NB4 (cell line): ENCODE measurements at regions not wholly inside any gene's neighbourhood (a gene's known extent, or its start where the extent isn't known, plus 50 kb on each side); places are given as distances from the start of the nearest gene placed in this dataset.

Experiments used
- CTCF ChIP-seq: IDR thresholded peaks from one replicate; pipeline ENCODE4 v1.5.1; 2012; ENCODE audit warnings: low read depth, low read length
- MAX ChIP-seq: IDR thresholded peaks from 2 replicates; pipeline ENCODE4 v1.6.1; 2011; ENCODE audit warnings: low read depth, low read length
- MYC ChIP-seq: IDR thresholded peaks from 2 replicates; pipeline ENCODE4 v1.6.1; 2011; ENCODE audit warnings: low read depth, low read length
- POLR2A ChIP-seq: IDR thresholded peaks from 2 replicates; pipeline ENCODE4 v1.6.1; 2011; ENCODE audit warnings: mild to moderate bottlenecking; ENCODE audit not compliant: insufficient read length; ENCODE audit errors: extremely low read depth

- TF ChIP-seq CTCF: no peak
- TF ChIP-seq MAX: no peak
- TF ChIP-seq POLR2A: no peak
- TF ChIP-seq MYC: no peak
Measured at GRCh38 chr5:60023255-60023654, 129.7 kb upstream of the PDE4D start.
